GM12891 (cell line): ENCODE measurements at regions not wholly inside any gene's neighbourhood (a gene's known extent, or its start where the extent isn't known, plus 50 kb on each side); places are given as distances from the start of the nearest gene placed in this dataset.

Experiments
- DNase-seq: peaks from one replicate; pipeline ENCODE4 v3.0.0; 2011; ENCODE audit warnings: low spot score; ENCODE audit not compliant: insufficient read length
- FAIRE-seq: peaks from 2 replicates; lab custom pipeline; 2011; peaks lifted over from hg19 to GRCh38; lab: Jason Lieb, UNC
- PAX5 ChIP-seq: IDR thresholded peaks from 2 replicates; pipeline ENCODE4 v1.6.1; 2011; ENCODE audit warnings: low read length, moderate library complexity, mild to moderate bottlenecking; ENCODE audit not compliant: insufficient read depth, severe bottlenecking
- POLR2A ChIP-seq: IDR thresholded peaks from 2 replicates; pipeline ENCODE4 v1.6.1; 2011; ENCODE audit warnings: low read depth, low read length, control low read depth
- POLR2AphosphoS5 ChIP-seq: IDR thresholded peaks from 2 replicates; pipeline ENCODE4 v1.6.1; 2011; ENCODE audit warnings: low read depth, low read length, control low read depth
- POU2F2 ChIP-seq: IDR thresholded peaks from 2 replicates; pipeline ENCODE4 v1.6.1; 2011; ENCODE audit warnings: low read depth, mild to moderate bottlenecking, control low read depth, low read length, moderate library complexity
- SPI1 ChIP-seq: IDR thresholded peaks from 2 replicates; pipeline ENCODE4 v1.6.1; 2011; ENCODE audit warnings: low read depth, low read length, control low read depth
- TAF1 ChIP-seq: IDR thresholded peaks from 2 replicates; pipeline ENCODE4 v1.6.1; 2011; ENCODE audit warnings: low read depth, low read length, control low read depth

GRCh38 chrX:40474205-40474626 is 106.6 kb upstream of the ATP6AP2 start:
- FAIRE-seq = no peak
- TF ChIP-seq PAX5 = no peak
- TF ChIP-seq POU2F2 = no peak
- no peak for TF ChIP-seq POLR2AphosphoS5
- no peak for TF ChIP-seq POLR2A
- DNase-seq = no peak

DNA sequence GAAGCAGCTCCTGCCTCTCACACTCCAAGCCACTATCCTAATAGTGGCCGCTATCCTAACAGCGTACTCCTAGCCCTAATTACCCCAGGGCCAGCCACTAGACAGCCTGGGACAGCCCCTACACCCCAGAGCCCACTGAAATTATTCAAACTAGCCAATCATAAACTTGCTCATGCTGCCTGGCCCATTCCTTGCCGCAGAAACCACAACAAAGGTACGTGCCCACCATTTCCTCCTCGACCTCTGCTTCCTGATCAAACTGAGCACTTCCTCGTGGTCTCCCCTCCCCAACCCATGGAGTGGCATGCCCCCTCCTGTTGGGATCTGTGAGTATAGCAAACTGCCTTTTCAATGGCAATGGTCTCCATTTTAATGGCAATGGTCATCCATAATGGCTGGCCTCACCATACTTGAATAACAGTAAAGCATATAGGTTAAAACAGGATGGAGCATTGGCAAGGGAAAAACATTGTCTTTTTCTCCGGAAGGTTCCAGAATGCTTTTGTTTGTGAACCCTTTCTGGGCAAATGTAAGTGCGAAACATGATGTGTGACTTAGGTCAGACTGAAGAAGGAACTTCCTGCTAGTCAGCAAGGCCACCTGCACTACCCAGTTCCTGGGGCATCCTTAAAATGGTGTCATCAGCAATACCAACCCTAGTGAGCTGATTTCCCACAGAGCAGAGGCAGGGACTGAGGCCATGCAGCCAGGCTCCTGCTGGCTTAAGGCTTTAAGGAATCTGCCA is 107.1 kb upstream of the ATP6AP2 start:
- FAIRE-seq (peak; percentile 76), DNase-seq (no peak)
- TF ChIP-seq PAX5 (no peak), POLR2AphosphoS5 (no peak), POU2F2 (no peak), TAF1 (no peak), POLR2A (no peak), SPI1 (no peak)

GRCh38 chrX:40471965-40472648 is 108.7 kb upstream of the ATP6AP2 start:
- DNase-seq (no peak), FAIRE-seq (no peak)

DNA sequence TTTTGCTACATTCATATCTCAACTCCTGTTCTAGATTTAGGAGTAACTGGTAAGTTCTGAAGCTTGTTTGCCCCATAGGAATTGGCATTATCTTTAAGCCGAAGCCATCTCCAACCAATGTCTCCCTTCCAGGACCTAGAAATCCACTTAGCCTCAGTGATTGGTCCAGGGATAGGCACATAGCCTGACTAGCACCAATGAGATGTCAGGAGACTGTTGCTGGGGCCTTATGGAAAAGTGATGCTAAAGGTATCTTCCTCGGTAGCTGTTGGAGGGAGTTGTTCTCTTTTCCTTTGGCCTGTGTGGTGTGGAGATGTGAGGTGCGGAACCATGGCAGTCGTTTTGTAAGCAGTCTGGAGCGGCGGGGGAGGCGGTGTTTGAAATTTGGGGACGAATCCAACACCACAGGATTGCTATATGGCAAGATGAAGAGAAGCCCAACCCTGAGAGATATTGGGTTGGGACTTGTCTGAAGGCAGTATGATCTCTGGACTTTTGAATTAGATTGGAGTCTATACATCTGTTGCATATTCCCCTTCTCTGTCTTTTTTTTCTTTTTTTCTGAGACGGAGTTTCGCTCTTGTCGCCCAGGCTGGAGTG is 109.8 kb upstream of the ATP6AP2 start:
- no peak for DNase-seq
- TF ChIP-seq POLR2A (no peak), SPI1 (no peak), TAF1 (no peak), PAX5 (no peak), POLR2AphosphoS5 (no peak), POU2F2 (no peak)
- no peak for FAIRE-seq

More at GRCh38 chrX:40471965-40472648, 108.7 kb upstream of the ATP6AP2 start:
- TF ChIP-seq TAF1 = no peak
- no peak for TF ChIP-seq POLR2AphosphoS5
- no peak for TF ChIP-seq POLR2A
- no peak for TF ChIP-seq POU2F2
- no peak for TF ChIP-seq SPI1
- no peak for TF ChIP-seq PAX5

DNA sequence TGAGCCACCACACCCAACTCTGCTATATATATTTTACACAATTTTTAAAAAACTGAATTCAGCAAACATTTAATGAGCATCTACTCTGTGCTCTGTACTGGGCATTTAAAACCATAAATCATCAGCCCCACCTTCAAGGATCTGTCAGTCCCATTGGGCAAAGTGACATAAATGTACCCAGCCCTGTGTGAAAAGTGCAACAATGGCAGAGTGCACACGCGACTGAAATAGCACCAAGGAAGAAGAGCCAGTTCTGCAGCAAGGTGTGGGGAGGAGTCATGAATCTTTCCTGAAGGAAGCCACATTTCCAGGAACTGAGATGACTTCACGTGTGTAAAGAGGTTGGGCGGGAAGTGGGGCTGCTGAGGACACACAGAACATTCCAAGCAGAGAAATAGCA is 111.5 kb upstream of the ATP6AP2 start:
- FAIRE-seq (no peak), DNase-seq (no peak)
- TF ChIP-seq SPI1 (no peak), PAX5 (no peak), POU2F2 (no peak), TAF1 (no peak), POLR2A (no peak), POLR2AphosphoS5 (no peak)

DNA sequence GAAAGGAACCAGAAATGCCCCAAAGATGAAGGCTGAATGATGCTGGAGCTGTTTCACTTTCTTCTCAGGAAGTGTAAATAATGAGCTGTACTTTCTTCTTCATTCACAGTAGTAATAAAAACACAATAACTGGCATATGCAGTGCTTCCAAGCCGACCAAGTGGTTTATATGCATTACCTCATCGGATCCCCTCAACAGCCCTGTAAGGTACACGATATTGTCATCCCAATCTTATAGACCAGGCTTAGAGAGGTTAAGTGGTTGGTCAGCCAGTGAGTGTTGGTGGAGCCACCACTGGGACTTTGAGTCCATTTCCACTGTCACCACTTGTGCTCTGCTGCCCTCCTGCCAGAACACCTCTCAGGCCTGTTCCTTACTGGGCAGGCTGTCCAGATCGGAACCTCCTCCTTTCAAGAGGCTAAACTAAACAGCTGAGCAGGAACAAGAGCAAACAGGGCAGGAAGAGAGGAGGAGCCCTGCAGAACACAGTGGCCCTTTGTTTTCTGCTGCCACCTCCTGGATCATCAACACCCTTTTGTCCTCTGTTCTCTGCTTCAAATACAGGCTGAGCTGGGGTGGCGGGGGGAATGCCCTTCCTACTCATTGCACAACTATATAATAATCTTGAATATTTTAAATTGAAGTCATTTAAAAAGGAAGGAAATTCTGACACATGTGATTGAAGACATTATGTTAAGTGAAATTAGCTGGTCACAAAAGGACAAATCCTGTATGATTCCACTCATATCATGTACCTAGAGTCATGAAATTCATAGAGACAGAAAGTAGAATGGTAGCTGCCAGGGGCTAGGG is 112.5 kb upstream of the ATP6AP2 start:
- no peak for DNase-seq
- peak; percentile 62 for FAIRE-seq
- no peak for TF ChIP-seq PAX5
- no peak for TF ChIP-seq SPI1
- TF ChIP-seq POLR2AphosphoS5 = no peak
- no peak for TF ChIP-seq POLR2A
- no peak for TF ChIP-seq TAF1
- no peak for TF ChIP-seq POU2F2

DNA sequence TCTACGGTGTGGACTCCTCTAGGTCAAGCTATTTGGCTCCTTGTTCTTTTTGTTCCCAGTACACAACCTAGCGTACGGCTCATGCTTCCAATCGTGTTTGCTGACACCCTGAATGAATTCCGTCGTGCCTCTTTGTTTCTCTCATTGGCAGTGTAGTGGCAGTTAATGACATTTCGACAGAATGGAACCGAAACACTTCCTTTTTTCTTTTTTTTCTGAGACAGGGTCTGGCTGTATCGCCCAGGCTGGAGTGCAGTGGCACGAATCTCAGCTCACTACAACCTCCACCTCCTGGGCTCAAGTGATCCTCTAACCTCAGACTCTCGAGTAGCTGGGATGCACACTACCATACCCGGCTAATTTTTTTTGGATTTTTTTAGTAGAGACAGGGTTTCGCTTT is 113.3 kb upstream of the ATP6AP2 start:
- FAIRE-seq (peak; percentile 40), DNase-seq (no peak)
- TF ChIP-seq SPI1 (no peak), PAX5 (no peak), POLR2A (no peak), TAF1 (no peak), POLR2AphosphoS5 (no peak), POU2F2 (no peak)

DNA sequence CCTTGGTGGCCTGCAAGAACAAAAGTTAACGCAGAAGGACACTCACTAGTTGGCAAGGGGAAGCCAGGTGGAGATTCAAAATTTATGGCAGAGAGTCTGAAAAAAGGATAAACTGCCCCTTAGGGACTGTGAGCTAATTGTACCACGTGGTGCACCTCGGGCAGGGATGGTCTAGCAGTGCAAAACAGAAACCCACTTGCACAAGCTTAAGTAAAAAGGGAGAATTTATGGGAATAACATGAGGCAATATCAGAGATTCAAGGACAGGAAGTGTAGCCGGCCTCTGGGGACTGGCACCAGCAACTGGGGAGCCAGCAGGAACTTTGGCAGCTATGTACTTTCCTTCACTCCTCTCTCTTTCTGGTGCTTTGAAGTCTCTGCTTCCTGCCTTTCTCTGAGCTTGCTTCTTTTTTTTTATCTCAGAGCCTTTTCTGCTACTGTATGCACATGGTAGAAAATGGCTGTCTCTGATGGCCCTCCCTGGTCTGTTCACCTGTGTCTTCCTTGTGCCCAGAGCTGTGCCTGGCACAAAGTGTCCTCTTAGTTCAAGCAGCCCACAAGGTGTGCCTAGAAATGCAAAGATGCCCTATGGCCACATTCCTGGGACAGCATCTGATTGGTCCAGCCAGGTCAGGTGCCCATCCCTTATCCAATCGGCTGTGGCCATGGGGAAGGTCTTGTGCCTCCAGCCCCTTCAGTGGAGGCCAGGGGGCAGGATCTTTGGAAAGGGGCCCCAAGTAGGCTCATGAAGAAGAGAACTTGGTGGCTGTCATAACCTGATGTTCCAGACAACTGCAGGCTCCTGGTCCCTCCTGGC is 114.8 kb upstream of the ATP6AP2 start:
- DNase-seq = no peak
- no peak for FAIRE-seq
- TF ChIP-seq TAF1 = no peak
- no peak for TF ChIP-seq POLR2AphosphoS5
- TF ChIP-seq POLR2A = no peak
- no peak for TF ChIP-seq POU2F2
- TF ChIP-seq PAX5 = no peak
- no peak for TF ChIP-seq SPI1

- FAIRE-seq (no peak), DNase-seq (no peak)
- TF ChIP-seq POLR2AphosphoS5 = no peak
These were observed 118.0 kb upstream of the ATP6AP2 start for GRCh38 chrX:40462795-40463194.
